ENCODE measurements at regions not wholly inside any gene's neighbourhood (a gene's known extent, or its start where the extent isn't known, plus 50 kb on each side); places are given as distances from the start of the nearest gene placed in this dataset.

DNA sequence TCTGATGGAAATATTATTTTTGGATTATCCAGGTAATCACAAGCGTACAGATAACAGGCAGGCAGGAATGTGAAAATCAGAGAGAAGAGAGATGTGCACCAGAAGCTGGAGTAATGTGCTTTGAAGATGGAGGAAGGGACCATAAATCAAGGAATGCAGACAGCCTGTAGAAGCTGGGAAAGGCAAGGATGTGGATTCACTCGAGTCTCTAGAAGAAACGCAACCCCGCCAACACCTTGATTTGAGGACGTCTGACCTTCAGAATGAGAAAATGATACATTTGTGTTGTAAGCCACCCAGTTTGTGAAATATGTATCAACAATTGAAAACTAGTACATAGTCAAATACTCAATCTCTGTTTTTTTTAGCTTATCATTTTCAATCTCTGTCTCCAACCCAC lies 207.6 kb upstream of the MPDZ start:
- intact Hi-C loops (cut with micrococcal nuclease): no loop called here
- H3K9me3 ChIP-seq (ENCODE audit: control extremely low read depth in 1 of 3, control insufficient read depth in 2 of 3, insufficient read depth in 1 of 3, low read length in 2 of 3): no peaks in the 10 kb centered on the region

GRCh38 chr9:13485068-13485596 lies 205.6 kb upstream of the MPDZ start:
- CTCF ChIA-PET: no interaction called here
- Mint-ChIP-seq H3K27ac (no peak overlapping the region), H3K27me3 (no peaks in the 10 kb centered on the region), H3K4me1 (no peaks in the 10 kb centered on the region), H3K4me3 (no peak overlapping the region), H3K9me3 (ENCODE audit: insufficient read depth) (no peaks in the 10 kb centered on the region)
- Histone ChIP-seq H3K27me3 (replicated peaks in 1 of 4; ENCODE audit: control extremely low read depth in 1 of 4, control insufficient read depth in 3 of 4, insufficient read depth in 4 of 4, low read length in 3 of 4) (no peaks in the 10 kb centered on the region), H3K4me2 (replicated peaks; ENCODE audit: low read depth, low read length, poor library complexity, severe bottlenecking) (no peak overlapping the region), H2AFZ (ENCODE audit: insufficient read depth, low read depth, low read length, poor library complexity, severe bottlenecking) (no peak overlapping the region), H3K4me1 (ENCODE audit: control insufficient read depth in 2 of 2, insufficient read depth in 2 of 2, low read length in 2 of 2) (no peaks in the 10 kb centered on the region), H3K4me3 (ENCODE audit: control extremely low read depth in 1 of 5, extremely low read depth in 1 of 5, insufficient read depth in 1 of 5, low read depth in 2 of 5, low read length in 4 of 5) (no peak overlapping the region), H3K27ac (ENCODE audit: low read length in 2 of 2) (no peak overlapping the region), H3K9ac (ENCODE audit: low read length) (no peak overlapping the region), H3K36me3 (replicated peaks in 1 of 2; ENCODE audit: control extremely low read depth in 1 of 2, control insufficient read depth in 1 of 2, extremely low read depth in 1 of 2, insufficient read depth in 2 of 2, low read length in 1 of 2) (no peaks in the 10 kb centered on the region), H3K79me2 (ENCODE audit: control insufficient read depth, insufficient read depth, low read length) (no peaks in the 10 kb centered on the region), H3K9me3 (ENCODE audit: control extremely low read depth in 1 of 3, control insufficient read depth in 2 of 3, insufficient read depth in 1 of 3, low read length in 2 of 3) (no peaks in the 10 kb centered on the region), H4K20me1 (ENCODE audit: control insufficient read depth, insufficient read depth, low read length, poor library complexity, severe bottlenecking) (no peaks in the 10 kb centered on the region)
- no peak for TF ChIP-seq EZH2 (IDR thresholded peaks at IDR 0.05; ENCODE audit: borderline replicate concordance, insufficient read depth, low read depth, low read length, poor library complexity, severe bottlenecking)
- TF ChIP-seq, protein P1, sequence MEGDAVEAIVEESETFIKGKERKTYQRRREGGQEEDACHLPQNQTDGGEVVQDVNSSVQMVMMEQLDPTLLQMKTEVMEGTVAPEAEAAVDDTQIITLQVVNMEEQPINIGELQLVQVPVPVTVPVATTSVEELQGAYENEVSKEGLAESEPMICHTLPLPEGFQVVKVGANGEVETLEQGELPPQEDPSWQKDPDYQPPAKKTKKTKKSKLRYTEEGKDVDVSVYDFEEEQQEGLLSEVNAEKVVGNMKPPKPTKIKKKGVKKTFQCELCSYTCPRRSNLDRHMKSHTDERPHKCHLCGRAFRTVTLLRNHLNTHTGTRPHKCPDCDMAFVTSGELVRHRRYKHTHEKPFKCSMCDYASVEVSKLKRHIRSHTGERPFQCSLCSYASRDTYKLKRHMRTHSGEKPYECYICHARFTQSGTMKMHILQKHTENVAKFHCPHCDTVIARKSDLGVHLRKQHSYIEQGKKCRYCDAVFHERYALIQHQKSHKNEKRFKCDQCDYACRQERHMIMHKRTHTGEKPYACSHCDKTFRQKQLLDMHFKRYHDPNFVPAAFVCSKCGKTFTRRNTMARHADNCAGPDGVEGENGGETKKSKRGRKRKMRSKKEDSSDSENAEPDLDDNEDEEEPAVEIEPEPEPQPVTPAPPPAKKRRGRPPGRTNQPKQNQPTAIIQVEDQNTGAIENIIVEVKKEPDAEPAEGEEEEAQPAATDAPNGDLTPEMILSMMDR (IDR thresholded peaks at IDR 0.05): no peak
- ATAC-seq (ENCODE audit: low read depth) (no peak), DNase-seq (no peak)
- no CpG with 5 or more reads among the region's 3 CpGs for WGBS (ENCODE audit: insufficient coverage)
- intact Hi-C loops (cut with micrococcal nuclease): no loop called here
- POLR2A ChIA-PET: no interaction called here

More for the DNA sequence above, 207.6 kb upstream of the MPDZ start:
- H3K4me1 ChIP-seq (ENCODE audit: control insufficient read depth in 2 of 2, insufficient read depth in 2 of 2, low read length in 2 of 2): no peaks in the 10 kb centered on the region
- Mint-ChIP-seq H3K4me3 (no peak overlapping the region), H3K4me1 (no peaks in the 10 kb centered on the region), H3K27ac (no peak overlapping the region), H3K27me3 (no peaks in the 10 kb centered on the region), H3K9me3 (ENCODE audit: insufficient read depth) (no peaks in the 10 kb centered on the region)
- ChIA-PET POLR2A (no interaction called here), CTCF (no interaction called here)
- no peak for ATAC-seq (ENCODE audit: low read depth)
- H3K79me2 ChIP-seq (ENCODE audit: control insufficient read depth, insufficient read depth, low read length): no peaks in the 10 kb centered on the region
- no peak overlapping the region for H3K27ac ChIP-seq (ENCODE audit: low read length in 2 of 2)
- no peak overlapping the region for H3K4me2 ChIP-seq (replicated peaks; ENCODE audit: low read depth, low read length, poor library complexity, severe bottlenecking)
- no peak overlapping the region for H3K9ac ChIP-seq (ENCODE audit: low read length)
- no peak for DNase-seq
- H3K27me3 ChIP-seq (replicated peaks in 1 of 4; ENCODE audit: control extremely low read depth in 1 of 4, control insufficient read depth in 3 of 4, insufficient read depth in 4 of 4, low read length in 3 of 4): no peaks in the 10 kb centered on the region
- no peaks in the 10 kb centered on the region for H4K20me1 ChIP-seq (ENCODE audit: control insufficient read depth, insufficient read depth, low read length, poor library complexity, severe bottlenecking)
- no peaks in the 10 kb centered on the region for H3K36me3 ChIP-seq (replicated peaks in 1 of 2; ENCODE audit: control extremely low read depth in 1 of 2, control insufficient read depth in 1 of 2, extremely low read depth in 1 of 2, insufficient read depth in 2 of 2, low read length in 1 of 2)
- no peak overlapping the region for H2AFZ ChIP-seq (ENCODE audit: insufficient read depth, low read depth, low read length, poor library complexity, severe bottlenecking)
- WGBS (ENCODE audit: insufficient coverage): 100% methylated on average over 1 of the region's 5 CpGs
- H3K4me3 ChIP-seq (ENCODE audit: control extremely low read depth in 1 of 5, extremely low read depth in 1 of 5, insufficient read depth in 1 of 5, low read depth in 2 of 5, low read length in 4 of 5): no peak overlapping the region
- TF ChIP-seq EZH2 (IDR thresholded peaks at IDR 0.05; ENCODE audit: borderline replicate concordance, insufficient read depth, low read depth, low read length, poor library complexity, severe bottlenecking): no peak
- TF ChIP-seq, protein P1 (IDR thresholded peaks at IDR 0.05): no peak

Measured in B cell (primary cell).